GM21619 (cell line): ENCODE measurements at regions not wholly inside any gene's neighbourhood (a gene's known extent, or its start where the extent isn't known, plus 50 kb on each side); places are given as distances from the start of the nearest gene placed in this dataset.

Experiments used
- ATAC-seq: cut with Tn5 transposase; IDR thresholded peaks from one replicate; pipeline ENCODE4 v1.9.1; 2021; ENCODE audit not compliant: unreplicated experiment

DNA sequence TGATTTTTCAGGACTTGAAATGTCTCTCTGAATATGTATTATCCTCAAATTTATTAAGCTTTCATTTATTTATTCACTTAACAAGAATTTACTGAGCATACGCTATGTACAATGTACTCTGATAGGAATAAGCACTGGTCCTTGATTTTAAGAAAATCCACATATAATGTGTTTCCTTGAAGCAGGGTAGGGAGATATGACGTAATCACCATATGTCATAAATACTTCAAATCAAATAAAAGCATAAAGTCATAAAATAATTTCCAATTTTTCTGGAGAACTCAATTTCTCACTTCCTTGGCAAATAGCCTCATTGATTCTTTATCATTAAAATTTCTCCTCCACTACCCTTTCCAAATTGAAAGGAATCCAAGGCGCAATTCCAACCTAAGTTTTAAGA lies 177.8 kb upstream of the GAP43 start:
- no peak for ATAC-seq

GRCh38 chr3:115448851-115449250 lies 174.5 kb upstream of the GAP43 start:
- no peak for ATAC-seq

DNA sequence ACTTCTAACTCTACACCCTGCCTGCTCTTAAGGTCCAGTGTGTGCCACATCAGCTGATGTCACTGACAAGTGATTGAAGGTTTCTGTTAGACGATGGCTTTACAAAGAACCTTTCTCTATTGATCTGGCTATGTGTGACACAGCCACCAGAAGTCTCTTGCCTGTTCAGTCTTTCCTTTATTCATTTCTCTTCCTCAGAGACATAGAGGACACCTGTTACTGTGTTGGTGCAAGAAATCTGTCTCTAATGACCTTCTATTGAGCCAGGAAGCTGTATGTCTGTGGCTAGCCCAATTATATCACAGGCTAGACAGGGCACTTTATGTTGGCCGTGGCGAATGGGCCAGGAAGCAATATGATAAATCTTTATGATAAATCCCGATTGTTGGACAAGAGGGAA lies 173.3 kb upstream of the GAP43 start:
- ATAC-seq: no peak

DNA sequence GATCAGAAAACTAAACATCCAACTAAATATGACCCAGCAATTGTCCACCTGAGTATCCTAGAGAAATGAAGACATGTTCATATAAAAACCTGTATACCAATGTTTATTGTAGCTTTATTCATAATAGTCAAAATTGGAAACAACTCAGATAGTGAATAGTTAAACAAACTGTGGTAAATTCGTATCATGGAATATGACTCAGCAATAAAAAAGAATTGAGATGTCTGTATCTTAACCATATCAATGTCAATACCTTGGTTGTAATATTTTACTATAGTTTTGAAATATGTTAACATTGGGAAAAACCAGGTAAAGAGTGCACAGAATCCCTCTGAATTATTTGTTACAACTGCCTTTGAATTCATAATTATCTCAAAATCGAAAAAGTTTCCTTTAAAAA lies 159.3 kb upstream of the GAP43 start:
- ATAC-seq: no peak

- ATAC-seq: peak; percentile 67
Observed at GRCh38 chr3:115469649-115470048, 153.7 kb upstream of the GAP43 start.

DNA sequence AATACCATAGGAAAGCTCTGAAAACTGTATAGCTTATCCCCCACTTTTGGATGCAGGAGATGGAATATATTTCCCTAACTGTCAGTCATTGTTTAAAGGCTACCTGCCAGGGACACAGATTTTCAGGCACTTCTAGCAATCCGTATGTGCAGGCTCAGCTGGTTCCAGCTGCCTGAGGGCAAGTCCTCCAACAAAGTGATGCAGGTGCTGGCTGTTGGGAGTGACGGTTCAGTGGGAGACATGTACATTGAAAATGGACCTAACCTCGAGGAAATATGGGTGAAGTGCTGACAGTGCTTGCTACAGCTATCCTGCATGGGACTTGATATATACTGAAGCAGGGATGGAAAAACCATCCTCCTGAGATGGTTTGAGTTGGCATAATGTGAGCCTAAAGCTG lies 153.1 kb upstream of the GAP43 start:
- no peak for ATAC-seq

DNA sequence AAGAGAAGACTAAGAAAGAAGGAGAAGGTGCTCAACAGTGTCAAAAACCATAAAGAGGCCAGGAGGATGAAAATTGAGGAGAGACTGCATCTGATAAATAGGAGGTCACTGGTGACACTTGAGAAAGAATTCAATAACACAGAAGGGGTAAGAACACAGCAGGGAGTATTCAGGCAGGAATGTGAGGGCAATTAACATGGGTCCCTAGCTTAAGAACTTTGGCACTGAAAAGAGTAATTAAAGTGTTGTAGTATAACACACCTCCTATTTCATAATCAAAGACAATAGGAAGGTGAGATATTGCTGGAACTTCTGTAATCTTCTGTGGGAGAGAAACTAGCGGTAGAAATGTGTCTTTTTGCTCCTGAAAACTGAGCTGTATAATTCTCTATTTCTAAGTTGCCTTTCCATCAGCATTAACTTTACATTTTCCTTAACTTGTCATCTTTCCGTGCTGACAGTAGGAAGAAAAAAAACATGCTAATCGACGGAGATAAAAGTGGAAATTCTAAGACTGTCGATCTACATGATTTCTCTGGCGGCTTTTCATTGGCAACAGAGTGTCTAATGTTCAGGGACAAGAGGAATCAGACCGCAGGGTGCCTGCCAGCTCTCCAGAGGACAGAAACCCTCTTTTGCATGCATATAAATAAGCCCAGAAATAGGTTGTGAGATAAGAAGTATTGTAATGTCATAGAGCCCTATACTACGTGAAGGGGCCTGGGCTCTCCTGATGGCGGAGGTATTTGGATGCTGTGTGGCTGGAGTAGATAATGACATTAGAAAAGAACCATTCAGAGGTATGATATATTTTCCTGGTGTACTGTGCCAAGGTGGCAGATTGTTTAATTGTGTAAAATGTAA lies 147.9 kb upstream of the GAP43 start:
- ATAC-seq: no peak

DNA sequence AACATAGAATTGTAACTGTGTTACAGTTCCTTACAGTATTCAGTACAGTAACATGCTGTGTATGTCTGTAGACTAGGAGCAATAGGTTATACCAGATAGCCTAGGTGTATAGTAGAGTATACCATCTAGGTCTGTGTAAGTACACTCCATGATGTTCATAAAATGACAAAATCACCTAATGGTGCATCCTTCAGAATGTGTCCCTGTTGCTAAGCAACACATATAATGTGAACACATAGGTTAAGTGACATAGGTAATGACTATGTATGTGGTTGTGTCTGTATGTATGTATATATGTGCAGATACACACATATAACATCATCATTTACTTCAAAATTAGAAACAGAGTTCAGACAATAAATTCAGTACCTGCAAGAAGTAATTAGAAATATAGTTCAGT lies 146.8 kb upstream of the GAP43 start:
- no peak for ATAC-seq

GRCh38 chr3:115478359-115478758 lies 145.0 kb upstream of the GAP43 start:
- ATAC-seq: no peak

- ATAC-seq: no peak
Observed at GRCh38 chr3:115486880-115487279, 136.4 kb upstream of the GAP43 start.

DNA sequence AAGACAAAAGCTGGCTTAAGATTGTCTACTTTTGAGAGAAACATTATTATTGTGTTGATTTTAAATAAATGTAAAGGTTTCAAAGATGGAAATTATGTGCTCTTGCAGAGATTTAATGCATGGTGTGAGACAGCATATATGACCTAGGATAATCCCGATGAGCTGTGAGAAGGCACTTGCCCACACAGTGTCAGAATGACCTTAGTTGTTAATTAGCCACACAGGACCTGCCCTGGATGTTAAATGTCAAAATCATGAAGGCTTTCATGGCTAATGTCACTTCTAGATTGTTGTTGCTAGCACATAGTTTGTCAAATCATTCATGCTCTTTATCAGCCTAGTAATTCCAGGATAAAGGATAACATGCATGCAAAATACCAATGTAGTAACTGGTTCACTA lies 135.3 kb upstream of the GAP43 start:
- no peak for ATAC-seq

GRCh38 chr3:115488409-115488808 lies 134.9 kb upstream of the GAP43 start:
- ATAC-seq: no peak

DNA sequence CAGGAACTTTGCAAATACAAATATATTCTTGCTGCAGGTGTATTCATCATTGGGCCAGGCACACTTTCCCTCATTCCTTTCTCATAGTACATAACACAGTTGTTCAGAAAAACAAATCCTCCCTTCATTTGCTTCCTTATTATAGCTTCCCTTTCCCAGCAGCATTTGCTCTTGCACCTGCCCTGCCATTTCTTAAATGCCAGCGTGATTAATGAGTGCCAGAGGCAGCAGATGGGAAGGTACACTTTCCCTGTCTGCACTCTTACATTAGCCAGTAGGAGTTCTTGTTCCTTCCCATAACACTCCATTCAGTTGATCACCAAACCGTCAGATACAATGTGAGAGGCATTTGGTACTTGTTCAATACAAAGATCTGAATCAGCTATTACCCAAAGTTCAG lies 128.5 kb upstream of the GAP43 start:
- no peak for ATAC-seq

DNA sequence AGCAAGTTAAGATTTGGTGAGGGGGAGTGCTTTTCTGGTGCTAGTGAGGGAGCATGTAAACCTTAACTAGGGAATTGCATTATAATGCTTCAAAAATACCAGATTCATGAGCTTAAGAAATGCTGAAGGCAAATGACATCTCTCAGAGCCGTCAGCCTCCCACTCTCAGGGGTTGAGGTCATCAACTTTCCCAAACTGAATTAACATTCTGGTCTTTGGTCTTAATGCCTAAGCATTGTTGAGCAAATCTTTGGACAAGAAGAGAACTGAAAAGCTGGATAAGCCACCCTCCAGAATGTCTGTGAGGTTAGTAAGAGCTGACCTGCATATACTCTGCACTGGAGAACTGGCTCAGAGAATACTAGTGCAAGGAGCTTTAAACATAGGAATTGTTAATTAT lies 124.9 kb upstream of the GAP43 start:
- ATAC-seq: no peak

DNA sequence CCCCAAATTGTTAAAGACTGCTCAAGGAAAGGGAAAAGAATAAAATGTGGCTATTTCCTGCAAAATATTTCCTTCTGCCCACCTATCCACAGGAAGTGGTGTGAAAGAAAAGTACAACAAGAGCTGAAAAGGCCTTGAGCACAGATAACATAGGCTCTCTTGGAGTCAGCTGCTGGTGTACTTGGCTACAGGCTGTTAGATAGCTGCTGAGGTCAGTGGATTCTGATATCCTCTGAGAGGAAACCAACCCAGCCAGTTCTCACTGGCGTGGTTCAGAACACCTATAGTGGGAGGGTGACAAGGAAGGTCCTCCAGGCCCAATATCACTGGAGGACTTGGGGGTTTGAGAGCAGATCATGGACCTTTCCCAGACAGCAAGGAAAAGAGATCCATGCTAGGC lies 124.4 kb upstream of the GAP43 start:
- ATAC-seq: no peak

DNA sequence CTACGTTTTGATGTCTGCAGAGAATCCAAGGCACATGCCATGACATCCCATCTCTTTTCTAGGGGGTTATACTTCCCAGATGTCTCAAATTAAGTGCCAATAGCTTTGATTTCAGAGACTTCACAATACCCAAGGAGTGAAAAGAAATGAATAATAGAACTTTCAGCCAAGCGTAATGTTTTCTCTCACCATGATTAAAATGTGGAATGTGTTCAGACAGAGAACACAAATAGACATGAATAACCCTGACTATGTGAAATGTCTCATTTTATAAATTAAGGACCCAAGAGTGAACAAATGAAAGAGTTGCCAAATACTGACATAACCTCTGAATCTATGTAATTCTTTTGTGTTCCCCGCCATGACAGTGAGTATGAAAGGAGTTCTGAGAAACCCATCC lies 123.6 kb upstream of the GAP43 start:
- no peak for ATAC-seq

GRCh38 chr3:115500795-115501194 lies 122.5 kb upstream of the GAP43 start:
- no peak for ATAC-seq

DNA sequence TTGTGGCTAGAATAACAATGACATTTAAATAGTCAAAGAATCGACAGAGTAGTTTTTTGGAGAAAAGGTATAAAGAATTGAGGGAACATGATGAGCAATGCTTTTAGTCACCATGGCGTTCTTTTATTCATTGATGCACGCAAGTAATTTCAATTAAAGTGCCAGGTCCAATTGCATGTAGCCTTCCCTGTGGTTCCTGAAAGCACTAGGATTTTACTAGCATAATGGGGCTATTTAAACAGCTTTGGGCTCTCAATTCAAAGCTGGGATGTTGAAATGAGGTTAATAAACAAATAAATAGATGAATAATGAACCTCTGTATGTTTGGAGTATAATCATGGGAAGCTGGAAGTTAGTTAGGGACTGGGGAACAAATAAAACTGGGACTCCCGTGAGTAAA lies 121.2 kb upstream of the GAP43 start:
- ATAC-seq: no peak

DNA sequence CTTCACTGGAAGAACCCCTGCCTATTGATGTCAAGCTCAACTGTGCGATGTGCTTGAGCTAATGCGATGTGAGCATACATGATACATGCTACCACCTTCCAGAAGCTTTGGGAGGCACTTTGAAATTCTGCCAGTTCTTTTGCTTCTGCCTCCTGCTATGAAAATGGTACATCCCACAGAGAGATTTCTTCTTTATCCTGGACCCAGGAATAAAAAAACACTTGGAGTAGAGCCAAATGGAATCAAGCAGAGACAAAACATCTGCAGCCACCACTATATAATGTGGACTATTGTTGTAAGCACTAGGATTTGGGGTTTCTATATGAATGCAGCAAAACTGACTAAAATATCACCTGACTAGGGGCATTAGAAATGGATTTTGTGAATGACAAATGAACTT lies 119.9 kb upstream of the GAP43 start:
- no peak for ATAC-seq

DNA sequence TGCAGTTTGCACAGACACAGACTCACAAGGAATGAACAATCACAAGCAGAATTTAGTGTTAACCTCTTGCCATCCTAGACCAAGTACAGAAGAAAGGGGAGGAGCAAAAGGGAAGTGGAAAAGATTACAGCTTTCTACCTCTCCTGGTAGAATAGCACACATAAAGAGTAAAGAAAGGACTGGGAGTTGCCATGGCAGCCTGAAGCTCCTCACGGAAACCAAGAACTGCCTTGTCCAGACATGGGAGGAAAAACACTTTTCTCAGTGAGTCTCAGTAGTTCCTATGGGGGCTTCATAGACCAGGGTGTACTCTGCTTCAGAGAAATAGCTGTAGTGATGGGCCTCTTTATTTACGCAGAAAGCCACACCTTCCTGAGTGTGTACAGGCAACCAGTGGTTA lies 114.7 kb upstream of the GAP43 start:
- ATAC-seq: no peak

GRCh38 chr3:115512565-115513415 lies 110.5 kb upstream of the GAP43 start:
- peak; percentile 50 for ATAC-seq

DNA sequence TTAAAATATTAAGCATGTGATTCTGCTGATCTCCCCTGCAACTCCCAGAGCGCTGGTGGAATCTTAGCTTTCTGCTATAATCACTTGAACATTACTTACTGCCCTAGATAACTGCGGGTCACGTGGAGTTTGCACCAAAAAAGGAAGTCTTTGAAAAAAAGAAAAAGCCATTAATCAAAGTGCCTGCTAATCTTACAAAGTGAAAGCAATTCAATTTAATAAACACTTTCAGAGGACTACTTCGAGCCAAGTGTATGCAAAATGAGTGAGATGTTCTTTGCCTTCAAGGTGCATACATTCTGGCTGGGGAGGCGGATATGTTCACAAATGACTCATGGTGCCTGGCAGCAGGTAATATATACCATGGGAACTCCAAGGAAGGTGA lies 109.9 kb upstream of the GAP43 start:
- no peak for ATAC-seq
